ENCODE measurements at regions not wholly inside any gene's neighbourhood (a gene's known extent, or its start where the extent isn't known, plus 50 kb on each side); places are given as distances from the start of the nearest gene placed in this dataset.
A peak's percentile ranks its signal among the peaks of the same experiment; 100 is the strongest.

DNA sequence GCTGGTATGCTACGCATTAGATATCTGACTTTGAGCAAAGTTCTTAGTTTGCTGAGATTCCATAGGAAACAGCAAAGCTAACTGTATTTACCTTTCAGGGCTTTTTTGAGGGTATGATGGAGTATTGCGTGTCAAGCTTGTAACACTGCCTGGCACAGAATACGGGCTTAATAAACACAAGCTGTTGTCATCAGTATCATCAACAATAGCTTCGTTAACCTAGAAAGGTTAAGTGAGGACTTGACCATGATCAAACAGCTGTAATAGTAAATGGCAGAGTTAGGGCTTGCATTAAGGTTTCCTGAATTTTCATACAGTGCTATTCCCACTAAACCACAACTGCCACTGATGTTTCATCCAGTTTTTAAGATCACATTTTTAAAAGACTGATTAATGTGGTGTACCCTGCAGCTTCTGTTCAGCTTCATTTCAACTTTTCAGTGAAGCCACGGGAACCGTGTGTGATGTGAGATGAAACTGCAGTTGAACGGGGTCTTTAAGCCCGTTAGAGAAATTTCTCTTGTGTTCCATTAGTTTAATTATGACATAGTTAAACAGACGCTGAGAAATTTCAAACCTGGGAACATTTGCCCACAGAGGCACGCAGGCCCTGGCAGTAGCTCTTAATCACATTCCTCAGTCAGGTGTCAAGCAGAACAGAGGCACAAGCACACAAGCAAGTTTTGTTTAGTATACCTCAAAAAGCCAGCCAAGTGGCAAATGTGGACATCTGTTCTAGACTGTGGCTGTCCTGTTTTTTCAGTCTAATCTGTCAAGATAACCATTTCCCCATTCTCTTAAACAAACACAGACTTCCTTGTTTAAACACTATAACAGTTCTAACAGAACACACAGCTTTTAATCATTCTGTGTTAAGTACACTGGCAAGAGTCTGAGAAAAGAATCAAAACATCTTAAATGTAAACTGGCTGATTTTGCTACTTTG lies 147.1 kb downstream of the ZNF608 start (continued):
- TF ChIP-seq ZNF521 (tag by site-specific recombination; IDR thresholded peaks at IDR 0.05) (no peak), SP7 (tag by site-specific recombination; IDR thresholded peaks at IDR 0.05) (0 out of 2 replicates have a peak, but pooled peaks have one; percentile 19), ZNF175 (tag by site-specific recombination; IDR thresholded peaks at IDR 0.05) (no peak), ZSCAN23 (tag by site-specific recombination; IDR thresholded peaks at IDR 0.05) (no peak), ZBTB20 (tag by site-specific recombination; IDR thresholded peaks at IDR 0.05) (no peak), PRDM1 (tag by site-specific recombination; IDR thresholded peaks at IDR 0.05) (no peak), ZNF560 (tag by site-specific recombination; IDR thresholded peaks at IDR 0.05; ENCODE audit: borderline replicate concordance) (no peak), ZNF132 (tag by site-specific recombination; IDR thresholded peaks at IDR 0.05; ENCODE audit: borderline replicate concordance) (no peak), ZFP41 (tag by site-specific recombination; IDR thresholded peaks at IDR 0.05; ENCODE audit: borderline replicate concordance) (no peak), ZNF302 (tag by site-specific recombination; IDR thresholded peaks at IDR 0.05; ENCODE audit: low read depth) (no peak), SP2 (tag by site-specific recombination; IDR thresholded peaks at IDR 0.05) (no peak), ZEB2 (tag by site-specific recombination; IDR thresholded peaks at IDR 0.05) (0 out of 2 replicates have a peak, but pooled peaks have one; percentile 22), ZNF366 (tag by site-specific recombination; conservative IDR thresholded peaks at IDR 0.05) (peak; percentile 41), ZNF354C (tag by site-specific recombination; IDR thresholded peaks at IDR 0.05; ENCODE audit: borderline replicate concordance, low read depth) (no peak)
- TF ChIP-seq, protein P1, sequence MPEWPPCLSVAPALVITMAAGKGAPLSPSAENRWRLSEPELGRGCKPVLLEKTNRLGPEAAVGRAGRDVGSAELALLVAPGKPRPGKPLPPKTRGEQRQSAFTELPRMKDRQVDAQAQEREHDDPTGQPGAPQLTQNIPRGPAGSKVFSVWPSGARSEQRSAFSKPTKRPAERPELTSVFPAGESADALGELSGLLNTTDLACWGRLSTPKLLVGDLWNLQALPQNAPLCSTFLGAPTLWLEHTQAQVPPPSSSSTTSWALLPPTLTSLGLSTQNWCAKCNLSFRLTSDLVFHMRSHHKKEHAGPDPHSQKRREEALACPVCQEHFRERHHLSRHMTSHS (tag by site-specific recombination; IDR thresholded peaks at IDR 0.05) = peak; percentile 58; the same call in 1 of the 2 replicates
- TF ChIP-seq, protein P2, sequence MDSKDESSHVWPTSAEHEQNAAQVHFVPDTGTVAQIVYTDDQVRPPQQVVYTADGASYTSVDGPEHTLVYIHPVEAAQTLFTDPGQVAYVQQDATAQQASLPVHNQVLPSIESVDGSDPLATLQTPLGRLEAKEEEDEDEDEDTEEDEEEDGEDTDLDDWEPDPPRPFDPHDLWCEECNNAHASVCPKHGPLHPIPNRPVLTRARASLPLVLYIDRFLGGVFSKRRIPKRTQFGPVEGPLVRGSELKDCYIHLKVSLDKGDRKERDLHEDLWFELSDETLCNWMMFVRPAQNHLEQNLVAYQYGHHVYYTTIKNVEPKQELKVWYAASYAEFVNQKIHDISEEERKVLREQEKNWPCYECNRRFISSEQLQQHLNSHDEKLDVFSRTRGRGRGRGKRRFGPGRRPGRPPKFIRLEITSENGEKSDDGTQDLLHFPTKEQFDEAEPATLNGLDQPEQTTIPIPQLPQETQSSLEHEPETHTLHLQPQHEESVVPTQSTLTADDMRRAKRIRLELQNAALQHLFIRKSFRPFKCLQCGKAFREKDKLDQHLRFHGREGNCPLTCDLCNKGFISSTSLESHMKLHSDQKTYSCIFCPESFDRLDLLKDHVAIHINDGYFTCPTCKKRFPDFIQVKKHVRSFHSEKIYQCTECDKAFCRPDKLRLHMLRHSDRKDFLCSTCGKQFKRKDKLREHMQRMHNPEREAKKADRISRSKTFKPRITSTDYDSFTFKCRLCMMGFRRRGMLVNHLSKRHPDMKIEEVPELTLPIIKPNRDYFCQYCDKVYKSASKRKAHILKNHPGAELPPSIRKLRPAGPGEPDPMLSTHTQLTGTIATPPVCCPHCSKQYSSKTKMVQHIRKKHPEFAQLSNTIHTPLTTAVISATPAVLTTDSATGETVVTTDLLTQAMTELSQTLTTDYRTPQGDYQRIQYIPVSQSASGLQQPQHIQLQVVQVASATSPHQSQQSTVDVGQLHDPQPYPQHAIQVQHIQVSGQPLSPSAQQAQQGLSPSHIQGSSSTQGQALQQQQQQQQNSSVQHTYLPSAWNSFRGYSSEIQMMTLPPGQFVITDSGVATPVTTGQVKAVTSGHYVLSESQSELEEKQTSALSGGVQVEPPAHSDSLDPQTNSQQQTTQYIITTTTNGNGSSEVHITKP (tag by site-specific recombination; IDR thresholded peaks at IDR 0.05) = no peak
- TF ChIP-seq, protein P3, sequence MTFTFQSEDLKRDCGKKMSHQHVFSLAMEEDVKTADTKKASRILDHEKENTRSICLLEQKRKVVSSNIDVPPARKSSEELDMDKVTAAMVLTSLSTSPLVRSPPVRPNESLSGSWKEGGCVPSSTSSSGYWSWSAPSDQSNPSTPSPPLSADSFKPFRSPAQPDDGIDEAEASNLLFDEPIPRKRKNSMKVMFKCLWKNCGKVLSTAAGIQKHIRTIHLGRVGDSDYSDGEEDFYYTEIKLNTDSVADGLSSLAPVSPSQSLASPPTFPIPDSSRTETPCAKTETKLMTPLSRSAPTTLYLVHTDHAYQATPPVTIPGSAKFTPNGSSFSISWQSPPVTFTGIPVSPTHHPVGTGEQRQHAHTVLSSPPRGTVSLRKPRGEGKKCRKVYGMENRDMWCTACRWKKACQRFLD (tag by site-specific recombination; IDR thresholded peaks at IDR 0.05) = no peak
- TF ChIP-seq, protein P4, sequence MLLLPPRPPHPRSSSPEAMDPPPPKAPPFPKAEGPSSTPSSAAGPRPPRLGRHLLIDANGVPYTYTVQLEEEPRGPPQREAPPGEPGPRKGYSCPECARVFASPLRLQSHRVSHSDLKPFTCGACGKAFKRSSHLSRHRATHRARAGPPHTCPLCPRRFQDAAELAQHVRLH (tag by site-specific recombination; IDR thresholded peaks at IDR 0.05) = 0 out of 2 replicates have a peak, but pooled peaks have one; percentile 37
- TF ChIP-seq, protein P5, sequence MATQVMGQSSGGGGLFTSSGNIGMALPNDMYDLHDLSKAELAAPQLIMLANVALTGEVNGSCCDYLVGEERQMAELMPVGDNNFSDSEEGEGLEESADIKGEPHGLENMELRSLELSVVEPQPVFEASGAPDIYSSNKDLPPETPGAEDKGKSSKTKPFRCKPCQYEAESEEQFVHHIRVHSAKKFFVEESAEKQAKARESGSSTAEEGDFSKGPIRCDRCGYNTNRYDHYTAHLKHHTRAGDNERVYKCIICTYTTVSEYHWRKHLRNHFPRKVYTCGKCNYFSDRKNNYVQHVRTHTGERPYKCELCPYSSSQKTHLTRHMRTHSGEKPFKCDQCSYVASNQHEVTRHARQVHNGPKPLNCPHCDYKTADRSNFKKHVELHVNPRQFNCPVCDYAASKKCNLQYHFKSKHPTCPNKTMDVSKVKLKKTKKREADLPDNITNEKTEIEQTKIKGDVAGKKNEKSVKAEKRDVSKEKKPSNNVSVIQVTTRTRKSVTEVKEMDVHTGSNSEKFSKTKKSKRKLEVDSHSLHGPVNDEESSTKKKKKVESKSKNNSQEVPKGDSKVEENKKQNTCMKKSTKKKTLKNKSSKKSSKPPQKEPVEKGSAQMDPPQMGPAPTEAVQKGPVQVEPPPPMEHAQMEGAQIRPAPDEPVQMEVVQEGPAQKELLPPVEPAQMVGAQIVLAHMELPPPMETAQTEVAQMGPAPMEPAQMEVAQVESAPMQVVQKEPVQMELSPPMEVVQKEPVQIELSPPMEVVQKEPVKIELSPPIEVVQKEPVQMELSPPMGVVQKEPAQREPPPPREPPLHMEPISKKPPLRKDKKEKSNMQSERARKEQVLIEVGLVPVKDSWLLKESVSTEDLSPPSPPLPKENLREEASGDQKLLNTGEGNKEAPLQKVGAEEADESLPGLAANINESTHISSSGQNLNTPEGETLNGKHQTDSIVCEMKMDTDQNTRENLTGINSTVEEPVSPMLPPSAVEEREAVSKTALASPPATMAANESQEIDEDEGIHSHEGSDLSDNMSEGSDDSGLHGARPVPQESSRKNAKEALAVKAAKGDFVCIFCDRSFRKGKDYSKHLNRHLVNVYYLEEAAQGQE (tag by site-specific recombination; IDR thresholded peaks at IDR 0.05) = 0 out of 2 replicates have a peak, but pooled peaks have one; percentile 10
- TF ChIP-seq, protein P6, sequence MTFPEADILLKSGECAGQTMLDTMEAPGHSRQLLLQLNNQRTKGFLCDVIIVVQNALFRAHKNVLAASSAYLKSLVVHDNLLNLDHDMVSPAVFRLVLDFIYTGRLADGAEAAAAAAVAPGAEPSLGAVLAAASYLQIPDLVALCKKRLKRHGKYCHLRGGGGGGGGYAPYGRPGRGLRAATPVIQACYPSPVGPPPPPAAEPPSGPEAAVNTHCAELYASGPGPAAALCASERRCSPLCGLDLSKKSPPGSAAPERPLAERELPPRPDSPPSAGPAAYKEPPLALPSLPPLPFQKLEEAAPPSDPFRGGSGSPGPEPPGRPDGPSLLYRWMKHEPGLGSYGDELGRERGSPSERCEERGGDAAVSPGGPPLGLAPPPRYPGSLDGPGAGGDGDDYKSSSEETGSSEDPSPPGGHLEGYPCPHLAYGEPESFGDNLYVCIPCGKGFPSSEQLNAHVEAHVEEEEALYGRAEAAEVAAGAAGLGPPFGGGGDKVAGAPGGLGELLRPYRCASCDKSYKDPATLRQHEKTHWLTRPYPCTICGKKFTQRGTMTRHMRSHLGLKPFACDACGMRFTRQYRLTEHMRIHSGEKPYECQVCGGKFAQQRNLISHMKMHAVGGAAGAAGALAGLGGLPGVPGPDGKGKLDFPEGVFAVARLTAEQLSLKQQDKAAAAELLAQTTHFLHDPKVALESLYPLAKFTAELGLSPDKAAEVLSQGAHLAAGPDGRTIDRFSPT (tag by site-specific recombination; IDR thresholded peaks at IDR 0.05) = no peak
- TF ChIP-seq, protein P7, sequence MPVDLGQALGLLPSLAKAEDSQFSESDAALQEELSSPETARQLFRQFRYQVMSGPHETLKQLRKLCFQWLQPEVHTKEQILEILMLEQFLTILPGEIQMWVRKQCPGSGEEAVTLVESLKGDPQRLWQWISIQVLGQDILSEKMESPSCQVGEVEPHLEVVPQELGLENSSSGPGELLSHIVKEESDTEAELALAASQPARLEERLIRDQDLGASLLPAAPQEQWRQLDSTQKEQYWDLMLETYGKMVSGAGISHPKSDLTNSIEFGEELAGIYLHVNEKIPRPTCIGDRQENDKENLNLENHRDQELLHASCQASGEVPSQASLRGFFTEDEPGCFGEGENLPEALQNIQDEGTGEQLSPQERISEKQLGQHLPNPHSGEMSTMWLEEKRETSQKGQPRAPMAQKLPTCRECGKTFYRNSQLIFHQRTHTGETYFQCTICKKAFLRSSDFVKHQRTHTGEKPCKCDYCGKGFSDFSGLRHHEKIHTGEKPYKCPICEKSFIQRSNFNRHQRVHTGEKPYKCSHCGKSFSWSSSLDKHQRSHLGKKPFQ (tag by site-specific recombination; IDR thresholded peaks at IDR 0.05) = peak; percentile 55; the same call in 1 of the 2 replicates

Measured in HEK293 (cell line).